DOHH2 (cell line): ENCODE measurements at regions not wholly inside any gene's neighbourhood (a gene's known extent, or its start where the extent isn't known, plus 50 kb on each side); places are given as distances from the start of the nearest gene placed in this dataset.

Experiments used
- H3F3A ChIP-seq: fragments of 200-600 bp; sonication (generic), shearing (Covaris generic); 2 replicates; pipeline ENCODE4 v1.6.0; 2016; ENCODE audit warnings: antibody characterized with exemption, mild to moderate bottlenecking; ENCODE audit not compliant: control insufficient read depth, insufficient read depth
- H3K27ac ChIP-seq: fragments of 200-600 bp; sonication (generic); 2 replicates; pipeline ENCODE4 v1.5.1; 2014; ENCODE audit warnings: low read depth, mild to moderate bottlenecking, low read length, moderate library complexity
- H3K27me3 ChIP-seq: fragments of 200-600 bp; sonication (generic); 2 replicates; pipeline ENCODE4 v1.6.1; 2014; ENCODE audit warnings: mild to moderate bottlenecking, low read length, mixed read lengths; ENCODE audit not compliant: control insufficient read depth
- H3K36me3 ChIP-seq: fragments of 200-600 bp; sonication (generic); 2 replicates; pipeline ENCODE4 v1.6.1; 2014; ENCODE audit warnings: mild to moderate bottlenecking, low read length, moderate library complexity, mixed read lengths; ENCODE audit not compliant: control insufficient read depth
- H3K4me1 ChIP-seq: fragments of 200-600 bp; sonication (generic); 2 replicates; pipeline ENCODE4 v1.6.1; 2014; ENCODE audit warnings: mild to moderate bottlenecking, low read length, mixed read lengths; ENCODE audit not compliant: control insufficient read depth
- H3K4me2 ChIP-seq: fragments of 200-600 bp; sonication (generic); 2 replicates; pipeline ENCODE4 v1.6.0; 2014; ENCODE audit warnings: mild to moderate bottlenecking, low read length, moderate library complexity
- H3K4me3 ChIP-seq: fragments of 200-600 bp; sonication (generic); 2 replicates; pipeline ENCODE4 v1.5.1; 2014; ENCODE audit warnings: mild to moderate bottlenecking, low read length, mixed read lengths
- H3K79me2 ChIP-seq: fragments of 200-600 bp; sonication (generic); 2 replicates; pipeline ENCODE4 v1.6.1; 2014; ENCODE audit warnings: mild to moderate bottlenecking, low read length, mixed read lengths; ENCODE audit not compliant: control insufficient read depth
- H3K9me2 ChIP-seq: fragments of 200-600 bp; sonication (generic); replicated peaks from 2 replicates; pipeline ENCODE4 v1.6.1; 2014; ENCODE audit warnings: mild to moderate bottlenecking, low read length, mixed read lengths; ENCODE audit not compliant: control insufficient read depth
- H3K9me3 ChIP-seq: fragments of 200-600 bp; sonication (generic); 2 replicates; pipeline ENCODE4 v1.6.1; 2014; ENCODE audit warnings: antibody characterized with exemption, low read length, mixed read lengths; ENCODE audit not compliant: control insufficient read depth, insufficient read depth
- H4K20me1 ChIP-seq: fragments of 200-600 bp; sonication (generic); 2 replicates; pipeline ENCODE4 v1.6.0; 2014; ENCODE audit warnings: low read depth, mild to moderate bottlenecking, antibody characterized with exemption, low read length, moderate library complexity; ENCODE audit not compliant: control insufficient read depth, insufficient read depth
- EZH2phosphoT487 ChIP-seq: fragments of 200-600 bp; sonication (generic); IDR thresholded peaks from 2 replicates; pipeline ENCODE4 v1.6.1; 2017; ENCODE audit warnings: borderline replicate concordance, mild to moderate bottlenecking, antibody characterized with exemption, low read length, moderate library complexity, mixed read lengths
- TF ChIP-seq, protein P1 (sequence below): fragments of 200-600 bp; sonication (generic); IDR thresholded peaks from one replicate; pipeline ENCODE4 v1.5.1; 2014; ENCODE audit warnings: antibody characterized with exemption, mild to moderate bottlenecking, low read depth, low read length; ENCODE audit not compliant: poor library complexity, severe bottlenecking

GRCh38 chr6:85892346-85892745, 249.7 kb upstream of the SYNCRIP start:
- no peaks in the 10 kb centered on the region for H3K79me2 ChIP-seq
- no peaks in the 10 kb centered on the region for H4K20me1 ChIP-seq
- no peaks in the 10 kb centered on the region for H3K27me3 ChIP-seq
- no peak overlapping the region for H3K4me2 ChIP-seq
- TF ChIP-seq EZH2phosphoT487: no peak
- TF ChIP-seq, protein P1, sequence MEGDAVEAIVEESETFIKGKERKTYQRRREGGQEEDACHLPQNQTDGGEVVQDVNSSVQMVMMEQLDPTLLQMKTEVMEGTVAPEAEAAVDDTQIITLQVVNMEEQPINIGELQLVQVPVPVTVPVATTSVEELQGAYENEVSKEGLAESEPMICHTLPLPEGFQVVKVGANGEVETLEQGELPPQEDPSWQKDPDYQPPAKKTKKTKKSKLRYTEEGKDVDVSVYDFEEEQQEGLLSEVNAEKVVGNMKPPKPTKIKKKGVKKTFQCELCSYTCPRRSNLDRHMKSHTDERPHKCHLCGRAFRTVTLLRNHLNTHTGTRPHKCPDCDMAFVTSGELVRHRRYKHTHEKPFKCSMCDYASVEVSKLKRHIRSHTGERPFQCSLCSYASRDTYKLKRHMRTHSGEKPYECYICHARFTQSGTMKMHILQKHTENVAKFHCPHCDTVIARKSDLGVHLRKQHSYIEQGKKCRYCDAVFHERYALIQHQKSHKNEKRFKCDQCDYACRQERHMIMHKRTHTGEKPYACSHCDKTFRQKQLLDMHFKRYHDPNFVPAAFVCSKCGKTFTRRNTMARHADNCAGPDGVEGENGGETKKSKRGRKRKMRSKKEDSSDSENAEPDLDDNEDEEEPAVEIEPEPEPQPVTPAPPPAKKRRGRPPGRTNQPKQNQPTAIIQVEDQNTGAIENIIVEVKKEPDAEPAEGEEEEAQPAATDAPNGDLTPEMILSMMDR: no peak
- no peak overlapping the region for H3K4me3 ChIP-seq
- H3K36me3 ChIP-seq: no peaks in the 10 kb centered on the region
- no peaks in the 10 kb centered on the region for H3K4me1 ChIP-seq
- H3F3A ChIP-seq: no peaks in the 10 kb centered on the region
- no peaks in the 10 kb centered on the region for H3K9me3 ChIP-seq
- no peaks in the 10 kb centered on the region for H3K9me2 ChIP-seq
- no peak overlapping the region for H3K27ac ChIP-seq

GRCh38 chr6:85887461-85887860, 244.8 kb upstream of the SYNCRIP start:
- TF ChIP-seq, protein P1: no peak

DNA sequence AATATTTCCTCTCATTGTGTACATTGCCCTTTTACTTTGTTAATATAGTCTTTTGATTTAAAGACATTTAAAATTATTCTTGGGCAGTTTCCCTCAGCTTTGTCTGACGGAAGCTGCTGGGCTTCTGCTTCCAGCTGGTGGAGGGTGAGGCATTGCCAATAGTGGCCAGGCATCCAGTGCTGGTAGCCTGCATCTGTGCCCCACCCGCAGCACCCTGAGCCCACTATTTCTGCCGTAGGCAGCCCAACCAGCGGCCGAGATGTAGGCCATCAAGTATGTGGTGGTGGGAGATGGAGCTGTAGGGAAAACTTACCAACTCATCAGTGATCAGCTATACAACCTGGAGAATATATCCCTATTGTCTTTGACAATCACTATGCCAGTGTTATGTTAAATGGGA, 226.0 kb upstream of the SYNCRIP start:
- Histone ChIP-seq H3K9me3 (no peaks in the 10 kb centered on the region), H3K4me3 (no peak overlapping the region), H3K4me2 (no peak overlapping the region), H3K27me3 (no peaks in the 10 kb centered on the region; the same call in 1 of the 2 replicates), H4K20me1 (no peaks in the 10 kb centered on the region), H3K36me3 (no peaks in the 10 kb centered on the region), H3F3A (no peaks in the 10 kb centered on the region), H3K4me1 (no peaks in the 10 kb centered on the region), H3K79me2 (no peaks in the 10 kb centered on the region), H3K27ac (no peak overlapping the region), H3K9me2 (no peaks in the 10 kb centered on the region)
- TF ChIP-seq, protein P1: no peak
- TF ChIP-seq EZH2phosphoT487: no peak

More at GRCh38 chr6:85887461-85887860, 244.8 kb upstream of the SYNCRIP start:
- H3F3A ChIP-seq: no peaks in the 10 kb centered on the region
- no peak overlapping the region for H3K4me3 ChIP-seq
- H3K9me2 ChIP-seq: no peaks in the 10 kb centered on the region
- H3K9me3 ChIP-seq: no peaks in the 10 kb centered on the region
- no peak overlapping the region for H3K4me2 ChIP-seq
- H3K79me2 ChIP-seq: no peaks in the 10 kb centered on the region
- no peaks in the 10 kb centered on the region for H4K20me1 ChIP-seq
- no peak overlapping the region for H3K27ac ChIP-seq
- H3K27me3 ChIP-seq: no peaks in the 10 kb centered on the region
- H3K36me3 ChIP-seq: no peaks in the 10 kb centered on the region
- H3K4me1 ChIP-seq: no peaks in the 10 kb centered on the region

- Histone ChIP-seq H3K9me3 (no peaks in the 10 kb centered on the region), H3K9me2 (no peaks in the 10 kb centered on the region), H3F3A (no peaks in the 10 kb centered on the region), H3K4me2 (no peak overlapping the region), H3K36me3 (no peaks in the 10 kb centered on the region), H3K4me1 (no peaks in the 10 kb centered on the region), H3K79me2 (no peaks in the 10 kb centered on the region), H3K4me3 (no peak overlapping the region), H3K27me3 (no peaks in the 10 kb centered on the region; the same call in 1 of the 2 replicates), H3K27ac (no peak overlapping the region), H4K20me1 (no peaks in the 10 kb centered on the region)
- TF ChIP-seq EZH2phosphoT487: no peak
- TF ChIP-seq, protein P1: no peak
These were observed 224.9 kb upstream of the SYNCRIP start for GRCh38 chr6:85867595-85867994.
